Naive thymus-derived CD8-positive, alpha-beta T cell (primary cell): ENCODE measurements at regions not wholly inside any gene's neighbourhood (a gene's known extent, or its start where the extent isn't known, plus 50 kb on each side); places are given as distances from the start of the nearest gene placed in this dataset.

ENCODE experiments used
- ATAC-seq, 2 donors: fragments of 150-1000 bp; cut with Tn5 transposase in 1 of 2; sonication (Bioruptor Pico), chemical (Tn5 transposase) in 1 of 2; 1 replicate in 1 of 2; 2 replicates in 1 of 2; pipeline ENCODE4 v1.10.0; 2021; ENCODE audit warnings: mild to moderate bottlenecking in 2 of 2, moderate library complexity in 2 of 2
- POLR2A ChIA-PET: fragments of 350-600 bp; sonication (Branson Sonifier 250); formaldehyde crosslinking; loops from one replicate; lab custom pipeline; 2021; ENCODE audit warnings: antibody characterized with exemption; lab: Charles Lee
- DNase-seq, 10 donors: peaks; one replicate each; pipeline versions ENCODE4 v3.0.0 to v3.0.0-alpha.2; 2020 to 2022
- H3K27ac Mint-ChIP-seq, 10 donors: one replicate each; pipeline ENCODE4 v1.8.0; 2020 to 2022; ENCODE audit warnings: mild to moderate bottlenecking in 10 of 10, mixed read lengths in 10 of 10, moderate library complexity in 4 of 10, inconsistent platforms in 1 of 10
- H3K27me3 Mint-ChIP-seq, 5 donors: one replicate each; pipeline ENCODE4 v1.8.0; 2021 to 2022; ENCODE audit warnings: mixed read lengths in 5 of 5
- H3K36me3 Mint-ChIP-seq, 3 donors: one replicate each; pipeline ENCODE4 v1.8.0; 2020 to 2022; ENCODE audit warnings: mixed read lengths in 3 of 3, mild to moderate bottlenecking in 2 of 3, inconsistent platforms in 1 of 3
- H3K4me1 Mint-ChIP-seq, 4 donors: one replicate each; pipeline ENCODE4 v1.8.0; 2021 to 2022; ENCODE audit warnings: mixed read lengths in 4 of 4
- H3K4me3 Mint-ChIP-seq, 10 donors: one replicate each; pipeline ENCODE4 v1.8.0; 2020 to 2022; ENCODE audit warnings: mild to moderate bottlenecking in 10 of 10, mixed read lengths in 10 of 10, moderate library complexity in 6 of 10, inconsistent platforms in 1 of 10
- H3K9me3 Mint-ChIP-seq, 9 donors: one replicate each; pipeline ENCODE4 v1.8.0; 2020 to 2022; ENCODE audit warnings: mixed read lengths in 9 of 9, mild to moderate bottlenecking in 3 of 9, inconsistent platforms in 1 of 9, moderate library complexity in 1 of 9

- POLR2A ChIA-PET, result no interaction called here
- H3K4me3 Mint-ChIP-seq, result no peak overlapping the region
- H3K27ac Mint-ChIP-seq, result no peak overlapping the region
- peaks cover 1 to 46% (median 23%) of the 10 kb centered on the region in 9 donors for H3K9me3 Mint-ChIP-seq
- H3K27me3 Mint-ChIP-seq, result peaks cover 2 to 33% (median 16%) of the 10 kb centered on the region in 5 donors
- ATAC-seq, result no peak
- no peak for DNase-seq
- H3K36me3 Mint-ChIP-seq, result peaks cover 0 to 2% (median 0%) of the 10 kb centered on the region in 3 donors
- no peaks in the 10 kb centered on the region for H3K4me1 Mint-ChIP-seq
Observed at GRCh38 chr5:98694902-98695301, 78.6 kb upstream of the RGMB start.

DNA sequence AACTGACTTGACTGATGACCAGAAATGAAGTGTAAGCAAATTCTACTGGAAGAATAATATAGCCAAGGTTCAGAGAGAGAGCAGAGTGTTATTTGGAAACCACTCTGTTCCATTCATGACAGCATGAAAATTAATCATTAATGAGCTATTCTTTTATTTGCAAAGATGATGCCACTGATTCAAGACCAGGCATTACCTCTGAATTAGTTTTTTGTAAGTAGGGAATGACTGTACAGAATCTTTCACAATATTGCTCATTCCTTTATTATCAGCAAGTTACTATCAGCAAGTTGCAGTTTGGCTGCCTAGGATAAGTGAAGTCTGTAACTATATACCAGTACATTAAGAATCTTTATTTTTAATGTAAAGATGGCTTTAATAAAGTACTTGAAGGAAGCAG lies 75.1 kb upstream of the RGMB start:
- Mint-ChIP-seq H3K36me3 (peaks cover 2 to 18% (median 6%) of the 10 kb centered on the region in 3 donors), H3K27me3 (peaks cover 7 to 64% (median 22%) of the 10 kb centered on the region in 5 donors), H3K27ac (no peak overlapping the region), H3K4me1 (no peaks in the 10 kb centered on the region), H3K4me3 (no peak overlapping the region), H3K9me3 (peaks cover 21 to 46% (median 29%) of the 10 kb centered on the region in 9 donors)
- POLR2A ChIA-PET, result no interaction called here
- DNase-seq (no peak), ATAC-seq (no peak)

DNA sequence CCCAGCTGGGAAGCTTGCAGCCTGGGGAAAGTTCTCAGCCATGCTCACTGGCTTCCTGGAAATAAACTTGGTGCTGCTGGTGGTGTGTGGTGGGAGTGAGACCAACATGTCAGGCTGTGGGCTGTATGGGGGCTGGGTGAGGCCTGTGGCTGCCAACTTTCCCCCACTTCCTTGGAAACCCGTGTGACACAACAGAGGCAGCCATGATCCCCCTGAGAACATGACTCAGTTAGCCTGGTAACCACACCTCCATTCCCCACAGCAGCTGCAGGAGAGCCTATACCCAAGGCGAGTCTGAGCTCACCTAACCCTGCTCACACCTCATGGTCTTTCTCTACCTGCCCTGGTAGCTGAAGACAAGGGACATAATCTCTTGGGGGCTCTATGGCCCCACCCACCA lies 72.7 kb upstream of the RGMB start:
- ATAC-seq (no peak), DNase-seq (no peak)
- H3K27me3 Mint-ChIP-seq, result peaks cover 7 to 64% (median 19%) of the 10 kb centered on the region in 5 donors
- peak overlapping the region in 1 of 10 donors; percentile 15 for H3K27ac Mint-ChIP-seq
- POLR2A ChIA-PET, result no interaction called here
- H3K4me3 Mint-ChIP-seq, result no peak overlapping the region
- H3K9me3 Mint-ChIP-seq, result peaks cover 17 to 38% (median 28%) of the 10 kb centered on the region in 9 donors
- peaks cover 0 to 24% (median 6%) of the 10 kb centered on the region in 3 donors for H3K36me3 Mint-ChIP-seq
- no peaks in the 10 kb centered on the region for H3K4me1 Mint-ChIP-seq

GRCh38 chr5:98705841-98706240 lies 67.6 kb upstream of the RGMB start:
- no peak overlapping the region for H3K27ac Mint-ChIP-seq
- H3K4me3 Mint-ChIP-seq, result no peak overlapping the region
- peaks cover 0 to 24% (median 6%) of the 10 kb centered on the region in 3 donors for H3K36me3 Mint-ChIP-seq
- POLR2A ChIA-PET, result no interaction called here
- no peak for ATAC-seq
- peaks cover 19 to 46% (median 27%) of the 10 kb centered on the region in 9 donors for H3K9me3 Mint-ChIP-seq
- H3K4me1 Mint-ChIP-seq, result no peaks in the 10 kb centered on the region
- peaks cover 2 to 22% (median 6%) of the 10 kb centered on the region in 5 donors for H3K27me3 Mint-ChIP-seq
- DNase-seq, result no peak

GRCh38 chr5:98709681-98710080 lies 63.8 kb upstream of the RGMB start:
- POLR2A ChIA-PET, result no interaction called here
- H3K9me3 Mint-ChIP-seq, result peaks cover 0 to 15% (median 6%) of the 10 kb centered on the region in 9 donors
- H3K27me3 Mint-ChIP-seq, result peaks cover 0 to 3% (median 0%) of the 10 kb centered on the region in 5 donors
- no peaks in the 10 kb centered on the region for H3K36me3 Mint-ChIP-seq
- H3K4me3 Mint-ChIP-seq, result no peak overlapping the region
- no peaks in the 10 kb centered on the region for H3K4me1 Mint-ChIP-seq
- H3K27ac Mint-ChIP-seq, result no peak overlapping the region
- no peak for DNase-seq
- ATAC-seq, result no peak

DNA sequence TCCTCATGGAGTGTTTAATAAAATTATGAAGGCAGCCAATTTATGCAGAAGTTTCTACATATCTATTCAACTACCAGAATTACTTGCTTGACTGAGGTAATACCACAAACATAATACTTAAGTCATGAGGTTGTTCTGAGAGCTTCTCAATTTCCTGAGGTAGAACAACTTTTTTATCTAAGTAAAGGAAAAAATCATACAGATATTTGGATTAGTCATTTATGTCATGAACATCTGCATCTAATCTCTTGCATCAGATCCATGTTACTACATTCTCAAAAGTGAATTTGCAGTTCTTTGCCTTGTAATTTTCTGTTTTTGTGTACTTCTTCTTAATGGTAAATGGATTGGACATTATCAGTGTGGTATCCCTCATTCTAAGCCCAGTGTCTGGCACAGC lies 60.4 kb upstream of the RGMB start:
- ATAC-seq (no peak), DNase-seq (no peak)
- POLR2A ChIA-PET, result no interaction called here
- Mint-ChIP-seq H3K9me3 (peaks cover 0 to 6% (median 0%) of the 10 kb centered on the region in 9 donors), H3K36me3 (peaks cover 0 to 6% (median 0%) of the 10 kb centered on the region in 3 donors), H3K27me3 (peaks cover 0 to 9% (median 6%) of the 10 kb centered on the region in 5 donors), H3K4me1 (no peaks in the 10 kb centered on the region), H3K4me3 (no peak overlapping the region), H3K27ac (no peak overlapping the region)

- ATAC-seq, result no peak
- peaks cover under 1 to 15% (median 8%) of the 10 kb centered on the region in 5 donors for H3K27me3 Mint-ChIP-seq
- peaks cover 0 to 13% (median 3%) of the 10 kb centered on the region in 9 donors for H3K9me3 Mint-ChIP-seq
- no peak overlapping the region for H3K27ac Mint-ChIP-seq
- no peak for DNase-seq
- H3K36me3 Mint-ChIP-seq, result peaks cover 0 to 8% (median 0%) of the 10 kb centered on the region in 3 donors
- H3K4me1 Mint-ChIP-seq, result no peaks in the 10 kb centered on the region
- H3K4me3 Mint-ChIP-seq, result no peak overlapping the region
- POLR2A ChIA-PET, result no interaction called here
Observed at GRCh38 chr5:98713856-98714255, 59.6 kb upstream of the RGMB start.

DNA sequence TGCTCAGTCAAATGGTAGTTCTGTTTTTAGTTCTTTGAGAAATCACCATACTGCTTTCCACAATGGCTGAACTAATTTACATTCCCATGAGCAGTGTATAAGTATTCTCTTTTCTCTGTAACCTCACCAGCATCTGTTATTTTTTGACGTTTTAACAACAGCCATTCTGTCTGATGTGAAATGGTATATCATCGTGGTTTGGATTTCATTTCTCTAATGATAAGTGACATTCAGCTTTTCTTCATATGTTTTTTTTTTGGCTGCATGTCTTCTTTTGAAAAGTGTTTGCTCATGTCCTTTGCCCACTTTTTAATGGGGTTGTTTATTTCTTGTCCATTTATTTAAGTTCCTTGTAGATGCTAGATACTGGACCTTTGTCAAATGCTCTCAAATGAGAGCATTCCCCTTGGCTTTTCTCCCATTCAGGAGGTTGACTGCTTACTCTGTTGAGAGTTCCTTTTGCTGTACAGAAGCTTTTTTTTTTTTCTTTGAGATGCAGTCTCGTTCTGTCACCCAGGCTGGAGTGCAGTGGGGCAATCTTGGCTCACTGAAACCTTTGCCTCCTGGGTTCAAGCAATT lies 58.7 kb upstream of the RGMB start:
- H3K9me3 Mint-ChIP-seq, result peaks cover 0 to 18% (median 6%) of the 10 kb centered on the region in 9 donors
- no peak overlapping the region for H3K4me3 Mint-ChIP-seq
- H3K27ac Mint-ChIP-seq, result no peak overlapping the region

GRCh38 chr5:98721231-98721928 lies 52.1 kb upstream of the RGMB start:
- DNase-seq (no peak), ATAC-seq (no peak)
- Mint-ChIP-seq H3K4me1 (no peaks in the 10 kb centered on the region), H3K4me3 (no peak overlapping the region), H3K27ac (no peak overlapping the region), H3K36me3 (peaks cover 0 to 12% (median 0%) of the 10 kb centered on the region in 3 donors), H3K27me3 (peaks cover 5 to 19% (median 11%) of the 10 kb centered on the region in 5 donors), H3K9me3 (peaks cover 0 to 18% (median 4%) of the 10 kb centered on the region in 9 donors)
- POLR2A ChIA-PET, result no interaction called here

More for the DNA sequence above, 58.7 kb upstream of the RGMB start:
- Mint-ChIP-seq H3K27me3 (peaks cover 4 to 15% (median 11%) of the 10 kb centered on the region in 5 donors), H3K36me3 (peaks cover 0 to 12% (median 0%) of the 10 kb centered on the region in 3 donors), H3K4me1 (no peaks in the 10 kb centered on the region)
- ATAC-seq (no peak), DNase-seq (no peak)
- POLR2A ChIA-PET, result no interaction called here

DNA sequence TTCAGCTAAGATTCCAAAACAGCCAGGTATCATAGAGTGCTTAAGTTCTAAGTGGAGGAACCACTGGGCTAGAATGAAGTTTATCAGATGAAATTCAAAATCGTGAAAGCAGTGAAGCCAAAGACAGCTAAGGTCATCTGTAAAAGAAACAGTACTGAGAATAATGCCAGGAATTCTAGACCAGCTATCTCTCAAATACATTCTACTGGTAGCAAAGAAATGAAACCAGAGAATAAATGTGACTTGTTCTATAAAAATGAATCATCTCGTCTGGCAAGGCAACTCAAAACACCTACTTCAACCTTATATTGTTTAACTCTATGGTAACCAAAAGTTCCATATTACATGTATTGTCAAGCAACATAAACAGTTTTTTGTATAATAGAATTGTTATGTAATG lies 51.3 kb upstream of the RGMB start:
- POLR2A ChIA-PET, result no interaction called here
- H3K4me1 Mint-ChIP-seq, result no peaks in the 10 kb centered on the region
- H3K27ac Mint-ChIP-seq, result no peak overlapping the region
- peaks cover 5 to 21% (median 11%) of the 10 kb centered on the region in 5 donors for H3K27me3 Mint-ChIP-seq
- ATAC-seq, result no peak
- no peak for DNase-seq
- peaks cover 0 to 18% (median 4%) of the 10 kb centered on the region in 9 donors for H3K9me3 Mint-ChIP-seq
- no peak overlapping the region for H3K4me3 Mint-ChIP-seq
- peaks cover 0 to 12% (median 0%) of the 10 kb centered on the region in 3 donors for H3K36me3 Mint-ChIP-seq

DNA sequence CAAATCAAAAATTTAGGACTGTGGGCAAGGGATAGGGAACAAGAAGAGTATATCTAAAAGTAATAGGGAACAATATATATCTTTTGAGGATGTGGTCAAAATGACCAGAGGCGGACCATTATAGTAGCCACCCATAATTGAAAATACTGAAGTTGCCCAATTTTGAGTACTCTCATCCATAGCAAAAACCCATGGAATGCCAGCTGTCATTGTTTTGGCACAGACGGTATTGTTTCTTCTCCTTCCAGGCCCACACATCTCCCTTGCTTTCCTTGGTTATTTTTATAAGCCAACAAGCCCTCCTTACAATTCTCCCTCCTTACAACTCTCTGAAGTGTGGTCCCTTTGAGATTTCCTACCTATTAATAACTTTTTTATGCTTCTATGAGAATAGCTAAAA lies 50.4 kb upstream of the RGMB start:
- POLR2A ChIA-PET, result no interaction called here
- H3K9me3 Mint-ChIP-seq, result peaks cover 0 to 12% (median 4%) of the 10 kb centered on the region in 9 donors
- H3K36me3 Mint-ChIP-seq, result peaks cover 0 to 6% (median 0%) of the 10 kb centered on the region in 3 donors

More for the DNA sequence above, 50.4 kb upstream of the RGMB start:
- Mint-ChIP-seq H3K27ac (no peak overlapping the region), H3K4me1 (no peaks in the 10 kb centered on the region), H3K27me3 (peaks cover 5 to 20% (median 12%) of the 10 kb centered on the region in 5 donors), H3K4me3 (no peak overlapping the region)
- no peak for DNase-seq
- no peak for ATAC-seq
